ENCODE measurements at regions not wholly inside any gene's neighbourhood (a gene's known extent, or its start where the extent isn't known, plus 50 kb on each side); places are given as distances from the start of the nearest gene placed in this dataset.

- FAIRE-seq (no peak), ATAC-seq (no peak), DNase-seq (ENCODE audit: low spot score) (no peak)
- Histone ChIP-seq H3K36me3 (replicated peaks in 1 of 2; ENCODE audit: control insufficient read depth in 1 of 2, insufficient read depth in 2 of 2, low read length in 2 of 2) (no peaks in the 10 kb centered on the region), H3K79me2 (ENCODE audit: insufficient read depth, low read length) (no peaks in the 10 kb centered on the region), H3K4me1 (ENCODE audit: insufficient read depth, low read length) (no peaks in the 10 kb centered on the region), H3K4me2 (ENCODE audit: low read depth, low read length) (no peak overlapping the region), H3K9ac (ENCODE audit: insufficient read depth, low read depth, low read length) (no peak overlapping the region), H2AFZ (ENCODE audit: low read length) (no peak overlapping the region), H4K20me1 (ENCODE audit: insufficient read depth, low read length) (no peaks in the 10 kb centered on the region), H3K9me3 (ENCODE audit: low read length) (no peaks in the 10 kb centered on the region; the same call in 1 of the 2 replicates), H3K27me3 (ENCODE audit: control insufficient read depth in 1 of 2, insufficient read depth in 2 of 2, low read length in 2 of 2) (no peaks in the 10 kb centered on the region), H3K4me3 (replicated peaks in 1 of 3; ENCODE audit: insufficient read depth in 1 of 3, low read depth in 2 of 3, low read length in 3 of 3) (no peak overlapping the region), H3K27ac (ENCODE audit: extremely low read length, insufficient read depth, low read length) (no peak overlapping the region)
- no TSS peak for BruUV-seq (replicated peaks)
- in situ Hi-C loops (cut with HindIII; ENCODE audit: extremely low pct_ligation_motif_present, low pct_unique_long_range_greater_than_20kb) (no loop called here), intact Hi-C loops (cut with micrococcal nuclease; ENCODE audit: unreplicated experiment) (no loop called here)
- WGBS (ENCODE audit: low lambda C conversion rate) = 2% methylated on average over 2 of the region's 2 CpGs
- POLR2A ChIA-PET = no interaction called here
- CTCF ChIA-PET (ENCODE audit: low intra/inter-chr PET ratio, low total read pairs) = no interaction called here
- no peak for TF ChIP-seq ZNF446 (CRISPR knock-in tag; IDR thresholded peaks at IDR 0.05)
- no peak for TF ChIP-seq ZNF761 (CRISPR knock-in tag; conservative IDR thresholded peaks at IDR 0.05)
- no peak for TF ChIP-seq ZNF501 (CRISPR knock-in tag; IDR thresholded peaks at IDR 0.05)
- TF ChIP-seq ZXDC (CRISPR knock-in tag; IDR thresholded peaks at IDR 0.05) = no peak
- no peak for TF ChIP-seq ZNF276 (CRISPR knock-in tag; IDR thresholded peaks at IDR 0.05; ENCODE audit: low read depth)
- no peak for TF ChIP-seq NPAS2 (CRISPR knock-in tag; IDR thresholded peaks at IDR 0.05; ENCODE audit: borderline replicate concordance)
- TF ChIP-seq TAF15 (IDR thresholded peaks at IDR 0.05; ENCODE audit: low read depth, low read length, poor library complexity, severe bottlenecking) = no peak
Measured at GRCh38 chr18:66066191-66066590, 315.4 kb downstream of the CDH7 start.
